ENCODE measurements at regions not wholly inside any gene's neighbourhood (a gene's known extent, or its start where the extent isn't known, plus 50 kb on each side); places are given as distances from the start of the nearest gene placed in this dataset.
"Not testable (repeated sequence)": the region's sequence is repeated elsewhere in the genome, so short reads cannot be mapped to it uniquely, and the experiment has no call there.

GRCh38 chr11:11220786-11221185 is 132.3 kb downstream of the CSNK2A3 start:
- DNase-seq (ENCODE audit: low read depth): no peak

GRCh38 chr11:11218629-11218986 is 134.4 kb downstream of the CSNK2A3 start:
- DNase-seq (ENCODE audit: low read depth): no peak

GRCh38 chr11:11217929-11218628 is 135.0 kb downstream of the CSNK2A3 start:
- DNase-seq (ENCODE audit: low read depth): no peak

GRCh38 chr11:11217289-11217928 is 135.6 kb downstream of the CSNK2A3 start:
- DNase-seq (ENCODE audit: low read depth): no peak

GRCh38 chr11:11215944-11216343 is 137.1 kb downstream of the CSNK2A3 start:
- DNase-seq (ENCODE audit: low read depth): no peak

- no peak for DNase-seq (ENCODE audit: low read depth)
Measured at GRCh38 chr11:11215058-11215815, 137.8 kb downstream of the CSNK2A3 start.

GRCh38 chr11:11213117-11213516 is 139.9 kb downstream of the CSNK2A3 start:
- no peak for DNase-seq (ENCODE audit: low read depth)

GRCh38 chr11:11211888-11212287 is 141.2 kb downstream of the CSNK2A3 start:
- no peak for DNase-seq (ENCODE audit: low read depth)

GRCh38 chr11:11211186-11211585 is 141.9 kb downstream of the CSNK2A3 start:
- no peak for DNase-seq (ENCODE audit: low read depth)

- DNase-seq (ENCODE audit: low read depth): no peak
Measured at GRCh38 chr11:11210446-11210845, 142.6 kb downstream of the CSNK2A3 start.

GRCh38 chr11:11209967-11210366 is 143.1 kb downstream of the CSNK2A3 start:
- no peak for DNase-seq (ENCODE audit: low read depth)

- no peak for DNase-seq (ENCODE audit: low read depth)
Measured at GRCh38 chr11:11208994-11209393, 144.1 kb downstream of the CSNK2A3 start.

GRCh38 chr11:11207428-11207827 is 145.6 kb downstream of the CSNK2A3 start:
- DNase-seq (ENCODE audit: low read depth): no peak

- no peak for DNase-seq (ENCODE audit: low read depth)
Measured at GRCh38 chr11:11206484-11206883, 146.6 kb downstream of the CSNK2A3 start.

- DNase-seq (ENCODE audit: low read depth): no peak
Measured at GRCh38 chr11:11202885-11203284, 150.2 kb downstream of the CSNK2A3 start.

GRCh38 chr11:11201302-11201701 is 151.7 kb downstream of the CSNK2A3 start:
- DNase-seq (ENCODE audit: low read depth): not testable (repeated sequence)

- no peak for DNase-seq (ENCODE audit: low read depth)
Measured at GRCh38 chr11:11192541-11192940, 160.5 kb downstream of the CSNK2A3 start.

- DNase-seq (ENCODE audit: low read depth): no peak
Measured at GRCh38 chr11:11189506-11189905, 163.5 kb downstream of the CSNK2A3 start.

GRCh38 chr11:11186249-11186648 is 166.8 kb downstream of the CSNK2A3 start:
- DNase-seq (ENCODE audit: low read depth): no peak

GRCh38 chr11:11182261-11182660 is 170.8 kb downstream of the CSNK2A3 start:
- no peak for DNase-seq (ENCODE audit: low read depth)

- DNase-seq (ENCODE audit: low read depth): peak; percentile 59
Measured at GRCh38 chr11:11178671-11179638, 174.1 kb downstream of the CSNK2A3 start.

Measured in HS-27A (cell line).